Trophoblast cell (in vitro differentiated cells and primary cell): ENCODE measurements at regions not wholly inside any gene's neighbourhood (a gene's known extent, or its start where the extent isn't known, plus 50 kb on each side); places are given as distances from the start of the nearest gene placed in this dataset.

Experiments used
- DNase-seq, 2 donors: peaks; one replicate each; pipeline ENCODE4 v3.0.0-alpha.2; 2016
- H2AFZ ChIP-seq: 2 replicates; pipeline ENCODE4 v1.6.1; 2013; ENCODE audit warnings: low read length, moderate library complexity, mild to moderate bottlenecking; ENCODE audit not compliant: insufficient read depth, poor library complexity
- H2AK5ac ChIP-seq: 2 replicates; pipeline ENCODE4 v1.6.1; 2013; ENCODE audit warnings: mild to moderate bottlenecking, low read length
- H2BK120ac ChIP-seq: 2 replicates; pipeline ENCODE4 v1.6.1; 2013; ENCODE audit warnings: low read length, mild to moderate bottlenecking, moderate library complexity; ENCODE audit not compliant: insufficient read depth, poor library complexity
- H2BK12ac ChIP-seq: 2 replicates; pipeline ENCODE4 v1.6.1; 2013; ENCODE audit warnings: mild to moderate bottlenecking, low read length, moderate library complexity
- H2BK5ac ChIP-seq: 2 replicates; pipeline ENCODE4 v1.6.1; 2013; ENCODE audit warnings: low read length, low read depth, moderate library complexity, mild to moderate bottlenecking; ENCODE audit not compliant: poor library complexity
- H3K14ac ChIP-seq: 2 replicates; pipeline ENCODE4 v1.6.1; 2013; ENCODE audit warnings: mild to moderate bottlenecking, low read length
- H3K18ac ChIP-seq: 2 replicates; pipeline ENCODE4 v1.6.1; 2013; ENCODE audit warnings: mild to moderate bottlenecking, low read length
- H3K23ac ChIP-seq: 2 replicates; pipeline ENCODE4 v1.6.1; 2013; ENCODE audit warnings: low read length
- H3K27ac ChIP-seq: 2 replicates; pipeline ENCODE4 v1.5.1; 2013; ENCODE audit warnings: low read depth, mild to moderate bottlenecking, inconsistent platforms, low read length, moderate library complexity
- H3K27me3 ChIP-seq: 2 replicates; pipeline ENCODE4 v1.6.1; 2013; ENCODE audit warnings: inconsistent platforms, mild to moderate bottlenecking, low read length, moderate library complexity; ENCODE audit not compliant: insufficient read depth
- H3K36me3 ChIP-seq, 2 experiments: 1 replicate in 1 of 2; 2 replicates in 1 of 2; pipeline ENCODE4 v1.6.1; 2013; ENCODE audit warnings: low read length in 2 of 2, mild to moderate bottlenecking in 2 of 2, moderate library complexity in 1 of 2; ENCODE audit not compliant: insufficient read depth in 2 of 2, control insufficient read depth in 1 of 2
- H3K4ac ChIP-seq: 2 replicates; pipeline ENCODE4 v1.6.1; 2013; ENCODE audit warnings: low read depth, mild to moderate bottlenecking, low read length, moderate library complexity
- H3K4me1 ChIP-seq, 2 experiments: 1 replicate in 1 of 2; 2 replicates in 1 of 2; pipeline ENCODE4 v1.6.1; 2013; ENCODE audit warnings: low read length in 2 of 2, mild to moderate bottlenecking in 2 of 2, moderate library complexity in 1 of 2; ENCODE audit not compliant: insufficient read depth in 2 of 2, control insufficient read depth in 1 of 2
- H3K4me2 ChIP-seq: 2 replicates; pipeline ENCODE4 v1.6.1; 2013; ENCODE audit warnings: inconsistent platforms, mild to moderate bottlenecking, low read length, moderate library complexity
- H3K4me3 ChIP-seq: 2 replicates; pipeline ENCODE4 v1.5.1; 2013; ENCODE audit warnings: mild to moderate bottlenecking, low read depth, low read length, inconsistent platforms
- H3K79me1 ChIP-seq: one replicate; pipeline ENCODE4 v1.6.1; 2013; ENCODE audit warnings: low read length
- H3K79me2 ChIP-seq: 2 replicates; pipeline ENCODE4 v1.6.1; 2013; ENCODE audit warnings: low read length, mild to moderate bottlenecking; ENCODE audit not compliant: control insufficient read depth, insufficient read depth, poor library complexity
- H3K9ac ChIP-seq: 2 replicates; pipeline ENCODE4 v1.6.1; 2013; ENCODE audit warnings: mild to moderate bottlenecking, low read length
- H3K9me3 ChIP-seq: 2 replicates; pipeline ENCODE4 v1.6.1; 2013; ENCODE audit warnings: low read depth, mild to moderate bottlenecking, control low read depth, inconsistent platforms, low read length; ENCODE audit not compliant: insufficient read depth
- H4K12ac ChIP-seq: 2 replicates; pipeline ENCODE4 v1.6.1; 2013; ENCODE audit warnings: low read depth, mild to moderate bottlenecking, low read length, moderate library complexity
- H4K8ac ChIP-seq: 2 replicates; pipeline ENCODE4 v1.6.1; 2013; ENCODE audit warnings: low read depth, mild to moderate bottlenecking, low read length, moderate library complexity
- H4K91ac ChIP-seq: one replicate; pipeline ENCODE4 v1.6.1; 2013; ENCODE audit warnings: low read depth, mild to moderate bottlenecking, low read length, moderate library complexity
- WGBS: extraction: QIAGEN DNeasy Blood & Tissue Kit; methylation state at CpG from one replicate; pipeline ENCODE4 v1.1.7; 2013; ENCODE audit warnings: missing lambda C conversion rate; ENCODE audit not compliant: insufficient read length, insufficient coverage; ENCODE audit errors: extremely low coverage; 5-methylcytosine and 5-hydroxymethylcytosine counted together

DNA sequence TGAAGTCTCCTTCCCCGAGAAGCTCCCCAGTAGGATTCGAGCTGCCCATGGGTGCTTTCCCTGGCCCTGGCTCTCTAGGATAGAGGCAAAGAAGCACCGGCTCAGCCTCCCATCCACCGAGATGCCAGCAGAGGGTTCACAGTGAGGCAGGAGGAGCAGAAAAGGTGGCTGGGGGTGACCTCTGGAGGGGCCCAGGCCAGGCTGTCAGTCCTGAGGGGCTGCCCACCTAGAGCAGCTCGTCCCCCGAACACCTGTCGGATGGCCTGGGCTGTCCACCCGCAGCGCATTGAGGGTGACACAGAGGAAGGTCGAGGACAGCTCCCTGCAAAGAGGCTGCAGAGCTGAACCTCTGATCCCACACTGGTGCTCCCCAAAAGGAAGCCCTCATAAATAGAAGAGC, 167.2 kb upstream of the PPP2R2D start:
- H4K91ac ChIP-seq: no peak overlapping the region
- H2AK5ac ChIP-seq: no peak overlapping the region
- H3K36me3 ChIP-seq: peaks cover 0 to 2% of the 10 kb centered on the region in 2 experiments
- H3K27me3 ChIP-seq: no peaks in the 10 kb centered on the region
- no peak overlapping the region for H3K14ac ChIP-seq
- no peaks in the 10 kb centered on the region for H3K79me2 ChIP-seq
- no peak overlapping the region for H3K18ac ChIP-seq
- H3K4me1 ChIP-seq: peaks cover 0 to 5% of the 10 kb centered on the region in 2 experiments
- no peak overlapping the region for H4K12ac ChIP-seq
- H3K9me3 ChIP-seq: peaks cover 13% of the 10 kb centered on the region
- no peak overlapping the region for H3K4ac ChIP-seq
- no peak overlapping the region for H2BK120ac ChIP-seq
- DNase-seq: no peak
- H3K79me1 ChIP-seq: no peaks in the 10 kb centered on the region
- H3K23ac ChIP-seq: no peak overlapping the region
- no peak overlapping the region for H3K4me2 ChIP-seq
- H2BK12ac ChIP-seq: no peak overlapping the region
- no peak overlapping the region for H2AFZ ChIP-seq
- no peak overlapping the region for H2BK5ac ChIP-seq
- H3K9ac ChIP-seq: no peak overlapping the region
- no peak overlapping the region for H3K4me3 ChIP-seq
- no peak overlapping the region for H3K27ac ChIP-seq
- H4K8ac ChIP-seq: no peak overlapping the region
- WGBS: no CpG with 5 or more reads among the region's 10 CpGs

DNA sequence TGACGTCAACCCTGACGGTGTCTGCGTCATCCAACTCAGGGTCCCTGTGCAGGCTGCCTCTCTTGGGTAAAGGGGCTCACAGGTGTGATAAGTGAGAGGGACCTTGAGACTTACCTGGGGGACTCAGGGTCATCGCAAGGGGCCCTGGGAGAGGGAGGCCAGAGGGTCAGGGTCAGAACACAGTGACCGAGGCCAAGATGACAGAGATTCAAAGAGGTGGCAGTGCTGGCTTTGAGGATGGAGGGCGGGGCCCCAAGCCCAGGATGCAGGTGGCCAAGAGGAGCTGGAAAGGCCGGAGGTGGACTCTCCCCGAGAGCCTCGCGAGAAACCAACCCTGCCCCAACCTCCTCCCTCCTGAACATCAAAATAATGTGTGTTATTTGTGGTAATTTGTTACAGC, 165.2 kb upstream of the PPP2R2D start:
- Histone ChIP-seq H4K8ac (no peak overlapping the region), H4K91ac (no peak overlapping the region), H3K79me2 (no peaks in the 10 kb centered on the region), H2BK12ac (no peak overlapping the region), H3K79me1 (no peaks in the 10 kb centered on the region), H3K18ac (no peak overlapping the region), H2AFZ (no peak overlapping the region), H4K12ac (no peak overlapping the region), H3K14ac (no peak overlapping the region), H3K27me3 (no peaks in the 10 kb centered on the region), H2AK5ac (no peak overlapping the region), H2BK5ac (no peak overlapping the region), H3K9me3 (peaks cover 16% of the 10 kb centered on the region), H3K23ac (no peak overlapping the region), H3K4me1 (no peaks in the 10 kb centered on the region), H3K9ac (no peak overlapping the region), H3K4me3 (no peak overlapping the region), H3K36me3 (peaks cover 0 to 2% of the 10 kb centered on the region in 2 experiments), H3K4ac (no peak overlapping the region), H2BK120ac (no peak overlapping the region), H3K27ac (no peak overlapping the region), H3K4me2 (no peak overlapping the region)
- no peak for DNase-seq
- WGBS: no CpG with 5 or more reads among the region's 10 CpGs

DNA sequence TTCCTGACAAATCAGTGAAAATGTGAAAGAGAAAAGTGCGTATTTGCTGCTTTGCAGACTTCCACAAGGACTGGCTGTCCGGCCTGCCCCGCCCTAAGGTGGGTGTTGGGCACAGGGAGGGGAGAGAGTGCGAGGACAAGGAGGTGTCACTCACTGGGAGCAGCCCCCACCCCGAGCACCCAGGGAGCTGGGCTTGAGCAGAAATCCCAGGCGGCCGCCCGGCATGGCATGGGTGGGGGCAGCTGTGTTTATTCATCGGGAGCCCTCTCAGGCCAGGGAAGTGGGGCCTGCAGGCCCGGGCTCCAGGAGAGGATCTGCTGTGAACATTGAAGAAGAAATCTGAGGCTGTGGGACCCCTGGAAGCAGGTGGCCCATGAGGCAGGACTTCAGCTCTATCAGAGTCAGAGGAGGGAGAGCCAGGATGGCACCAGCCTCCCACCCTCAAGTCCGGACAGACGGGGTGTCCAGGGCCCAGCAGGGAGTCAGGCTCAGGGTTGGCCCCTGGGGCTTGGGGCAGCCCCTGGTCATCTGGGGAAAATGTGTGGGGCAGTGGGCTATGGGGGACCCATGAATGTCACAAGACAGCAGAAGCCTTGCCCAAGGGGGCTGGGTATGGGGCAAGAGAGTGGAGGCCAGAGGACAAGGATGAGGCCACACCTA, 164.4 kb upstream of the PPP2R2D start:
- H3K9ac ChIP-seq: no peak overlapping the region
- H3K27me3 ChIP-seq: no peaks in the 10 kb centered on the region
- no peak overlapping the region for H3K23ac ChIP-seq
- no peak overlapping the region for H3K27ac ChIP-seq
- H3K4me3 ChIP-seq: no peak overlapping the region
- no peak overlapping the region for H3K4ac ChIP-seq
- no peak overlapping the region for H2AFZ ChIP-seq
- no peaks in the 10 kb centered on the region for H3K79me2 ChIP-seq
- no peaks in the 10 kb centered on the region for H3K79me1 ChIP-seq
- H4K8ac ChIP-seq: no peak overlapping the region
- H2AK5ac ChIP-seq: no peak overlapping the region
- no peak overlapping the region for H3K14ac ChIP-seq
- WGBS: no CpG with 5 or more reads among the region's 12 CpGs
- H3K4me1 ChIP-seq: no peaks in the 10 kb centered on the region
- DNase-seq: no peak
- no peak overlapping the region for H4K12ac ChIP-seq
- peaks cover 11% of the 10 kb centered on the region for H3K9me3 ChIP-seq
- H3K4me2 ChIP-seq: no peak overlapping the region
- H2BK12ac ChIP-seq: no peak overlapping the region
- H2BK120ac ChIP-seq: no peak overlapping the region
- no peak overlapping the region for H4K91ac ChIP-seq
- H3K36me3 ChIP-seq: peaks cover 0 to 2% of the 10 kb centered on the region in 2 experiments
- no peak overlapping the region for H2BK5ac ChIP-seq
- H3K18ac ChIP-seq: no peak overlapping the region

DNA sequence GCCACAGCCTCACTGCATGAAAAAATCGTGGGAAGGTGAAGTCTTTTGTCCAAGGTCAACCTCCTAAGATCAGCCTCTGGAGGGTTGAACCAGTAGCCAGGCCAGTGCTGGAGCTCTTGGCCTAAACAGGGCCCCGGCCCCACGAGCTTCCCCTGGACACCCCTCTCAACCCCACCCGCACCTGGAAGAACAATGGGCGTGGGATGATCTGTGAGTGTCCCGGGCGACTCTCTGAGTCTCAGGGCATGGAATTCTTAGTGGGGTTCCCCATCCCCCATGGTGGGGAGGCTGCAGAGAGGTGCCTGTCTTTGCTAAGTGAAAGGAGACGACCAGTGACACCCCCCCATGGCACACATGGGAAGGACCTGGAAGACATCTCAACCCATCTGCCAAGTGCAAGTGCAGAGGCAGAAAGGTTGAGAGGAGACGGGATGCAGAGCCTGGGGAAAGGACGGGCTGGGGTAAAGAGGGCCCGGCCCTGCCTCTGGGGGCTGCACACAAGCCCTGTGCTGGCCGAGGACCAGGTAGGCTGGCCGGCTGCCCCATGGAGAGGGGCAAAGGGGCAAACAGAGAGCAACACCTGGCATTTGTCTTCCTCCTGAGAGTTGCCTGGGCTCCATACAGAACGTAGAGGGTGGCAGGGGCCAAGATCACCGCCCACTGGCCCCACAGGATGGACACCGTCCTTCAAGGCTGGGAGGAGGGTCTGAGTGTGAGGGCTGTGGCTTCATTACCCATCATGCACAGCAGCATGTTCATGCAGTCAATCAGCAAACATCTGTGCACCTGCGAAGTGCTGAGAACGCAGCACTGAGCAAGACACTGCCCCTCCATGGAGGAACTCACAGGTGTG, 163.0 kb upstream of the PPP2R2D start:
- H3K4me2 ChIP-seq: no peak overlapping the region
- H3K79me1 ChIP-seq: no peaks in the 10 kb centered on the region
- H3K36me3 ChIP-seq: no peaks in the 10 kb centered on the region
- H3K18ac ChIP-seq: no peak overlapping the region
- H2AFZ ChIP-seq: no peak overlapping the region
- H3K27ac ChIP-seq: no peak overlapping the region
- H2BK5ac ChIP-seq: no peak overlapping the region
- no peak overlapping the region for H2BK12ac ChIP-seq
- DNase-seq: no peak
- H4K8ac ChIP-seq: no peak overlapping the region
- no peak overlapping the region for H3K23ac ChIP-seq
- H3K9me3 ChIP-seq: peaks cover 5% of the 10 kb centered on the region
- no peak overlapping the region for H3K14ac ChIP-seq
- WGBS: no CpG with 5 or more reads among the region's 18 CpGs
- no peak overlapping the region for H4K91ac ChIP-seq
- H3K4me1 ChIP-seq: no peaks in the 10 kb centered on the region
- H3K4ac ChIP-seq: no peak overlapping the region
- no peaks in the 10 kb centered on the region for H3K27me3 ChIP-seq
- no peak overlapping the region for H3K9ac ChIP-seq
- no peak overlapping the region for H2AK5ac ChIP-seq
- H4K12ac ChIP-seq: no peak overlapping the region
- H2BK120ac ChIP-seq: no peak overlapping the region
- H3K79me2 ChIP-seq: no peaks in the 10 kb centered on the region
- peak overlapping the region; percentile 1 for H3K4me3 ChIP-seq
